Fibroblast of lung (primary cell): ENCODE measurements at regions not wholly inside any gene's neighbourhood (a gene's known extent, or its start where the extent isn't known, plus 50 kb on each side); places are given as distances from the start of the nearest gene placed in this dataset.

Source experiments
- EZH2 ChIP-seq: IDR thresholded peaks from 2 replicates; pipeline ENCODE4 v1.5.1; 2012; ENCODE audit warnings: low read length, control low read depth, mild to moderate bottlenecking; ENCODE audit errors: missing control alignments
- TF ChIP-seq, protein P1 (sequence below), 2 donors: IDR thresholded peaks in 1 of 2; conservative IDR thresholded peaks in 1 of 2; 1 replicate in 1 of 2; 2 replicates in 1 of 2; pipeline ENCODE4 v1.5.1; 2011 to 2012; ENCODE audit warnings: low read length in 2 of 2, control low read depth in 1 of 2, inconsistent platforms in 1 of 2, low read depth in 1 of 2, mild to moderate bottlenecking in 1 of 2

DNA sequence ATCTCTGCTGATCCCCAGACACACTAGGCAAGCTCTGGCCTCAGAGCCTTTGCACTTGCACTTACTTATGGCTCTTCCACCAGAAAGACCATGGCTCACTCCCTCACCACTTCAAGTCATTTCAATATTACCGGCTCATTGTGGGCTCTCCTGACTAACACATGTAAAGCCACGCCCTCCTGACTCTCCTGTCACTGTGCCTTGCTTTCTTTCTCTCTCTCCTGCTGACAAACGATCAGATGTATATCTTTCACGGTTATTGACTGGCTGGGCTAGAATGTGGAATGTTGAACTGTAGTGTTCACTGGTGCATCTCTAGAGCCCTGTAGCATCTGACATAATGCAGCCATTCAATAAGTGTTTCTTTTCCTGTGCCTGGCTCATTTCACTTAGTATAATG lies 425.1 kb downstream of the RAB28 start:
- TF ChIP-seq, protein P1, sequence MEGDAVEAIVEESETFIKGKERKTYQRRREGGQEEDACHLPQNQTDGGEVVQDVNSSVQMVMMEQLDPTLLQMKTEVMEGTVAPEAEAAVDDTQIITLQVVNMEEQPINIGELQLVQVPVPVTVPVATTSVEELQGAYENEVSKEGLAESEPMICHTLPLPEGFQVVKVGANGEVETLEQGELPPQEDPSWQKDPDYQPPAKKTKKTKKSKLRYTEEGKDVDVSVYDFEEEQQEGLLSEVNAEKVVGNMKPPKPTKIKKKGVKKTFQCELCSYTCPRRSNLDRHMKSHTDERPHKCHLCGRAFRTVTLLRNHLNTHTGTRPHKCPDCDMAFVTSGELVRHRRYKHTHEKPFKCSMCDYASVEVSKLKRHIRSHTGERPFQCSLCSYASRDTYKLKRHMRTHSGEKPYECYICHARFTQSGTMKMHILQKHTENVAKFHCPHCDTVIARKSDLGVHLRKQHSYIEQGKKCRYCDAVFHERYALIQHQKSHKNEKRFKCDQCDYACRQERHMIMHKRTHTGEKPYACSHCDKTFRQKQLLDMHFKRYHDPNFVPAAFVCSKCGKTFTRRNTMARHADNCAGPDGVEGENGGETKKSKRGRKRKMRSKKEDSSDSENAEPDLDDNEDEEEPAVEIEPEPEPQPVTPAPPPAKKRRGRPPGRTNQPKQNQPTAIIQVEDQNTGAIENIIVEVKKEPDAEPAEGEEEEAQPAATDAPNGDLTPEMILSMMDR (conservative IDR thresholded peaks at IDR 0.05 in 1 of 2, IDR thresholded peaks at IDR 0.05 in 1 of 2; ENCODE audit: low read depth in 1 of 2, low read length in 2 of 2): no peak
- TF ChIP-seq EZH2: no peak
